Esophagus muscularis mucosa (tissue), 4 donors: ENCODE measurements at regions not wholly inside any gene's neighbourhood (a gene's known extent, or its start where the extent isn't known, plus 50 kb on each side); places are given as distances from the start of the nearest gene placed in this dataset.

ENCODE experiments used
- DNase-seq: peaks from one replicate; pipeline ENCODE4 v3.0.0-alpha.2; 2017; ENCODE audit errors: extremely low spot score
- H3K27ac ChIP-seq, 4 donors: fragments of 200-600 bp; sonication (generic); replicated peaks in 1 of 4; 1 replicate in 3 of 4; 2 replicates in 1 of 4; pipeline ENCODE4 v1.5.1; 2016 to 2019; ENCODE audit warnings: mild to moderate bottlenecking in 1 of 4
- H3K27me3 ChIP-seq, 4 donors: fragments of 200-600 bp; sonication (generic); one replicate each; pipeline versions ENCODE4 v1.5.1 to v1.6.0; 2016 to 2019
- H3K36me3 ChIP-seq, 4 donors: fragments of 200-600 bp; sonication (generic); one replicate each; pipeline ENCODE4 v1.5.1; 2016 to 2019
- H3K4me1 ChIP-seq, 4 donors: fragments of 200-600 bp; sonication (generic); one replicate each; pipeline ENCODE4 v1.5.1; 2016 to 2019
- H3K4me3 ChIP-seq, 4 donors: fragments of 200-600 bp; sonication (generic); 1 replicate in 2 of 4; 2 replicates in 2 of 4; pipeline ENCODE4 v1.5.1; 2016 to 2019; ENCODE audit warnings: mild to moderate bottlenecking in 4 of 4, moderate library complexity in 1 of 4
- H3K9me3 ChIP-seq, 4 donors: fragments of 200-600 bp; sonication (generic); 1 replicate in 3 of 4; 2 replicates in 1 of 4; pipeline ENCODE4 v1.5.1; 2016 to 2019
- EP300 ChIP-seq: sonication (generic); formaldehyde crosslinking; IDR thresholded peaks from one replicate; pipeline ENCODE4 v1.6.1; 2017; ENCODE audit warnings: antibody characterized with exemption
- POLR2A ChIP-seq: fragments of 450-650 bp; IDR thresholded peaks from one replicate; pipeline ENCODE4 v1.6.1; 2017; ENCODE audit warnings: antibody characterized with exemption, moderate library complexity, mild to moderate bottlenecking, low read depth
- POLR2AphosphoS5 ChIP-seq, 2 donors: sonication (generic); formaldehyde crosslinking; IDR thresholded peaks; one replicate each; pipeline ENCODE4 v1.6.1; 2017; ENCODE audit warnings: antibody characterized with exemption in 2 of 2
- WGBS: methylation state at CpG from one replicate; pipeline ENCODE4 v1.1.5; 2018; 5-methylcytosine and 5-hydroxymethylcytosine counted together
- intact Hi-C: fragments of 100-400 bp; cut with DNase I; formaldehyde crosslinking; loops from one replicate; pipeline ENCODE4 v1.15.1; 2023
- TF ChIP-seq, protein P1 (sequence below), 3 experiments: fragments of 200-600 bp in 2 of 3; fragments of 450-650 bp in 1 of 3; sonication (generic) in 2 of 3; IDR thresholded peaks; one replicate each; pipeline ENCODE4 v1.5.1; 2017 to 2019; ENCODE audit warnings: antibody characterized with exemption in 3 of 3, mild to moderate bottlenecking in 2 of 3, moderate library complexity in 1 of 3

DNA sequence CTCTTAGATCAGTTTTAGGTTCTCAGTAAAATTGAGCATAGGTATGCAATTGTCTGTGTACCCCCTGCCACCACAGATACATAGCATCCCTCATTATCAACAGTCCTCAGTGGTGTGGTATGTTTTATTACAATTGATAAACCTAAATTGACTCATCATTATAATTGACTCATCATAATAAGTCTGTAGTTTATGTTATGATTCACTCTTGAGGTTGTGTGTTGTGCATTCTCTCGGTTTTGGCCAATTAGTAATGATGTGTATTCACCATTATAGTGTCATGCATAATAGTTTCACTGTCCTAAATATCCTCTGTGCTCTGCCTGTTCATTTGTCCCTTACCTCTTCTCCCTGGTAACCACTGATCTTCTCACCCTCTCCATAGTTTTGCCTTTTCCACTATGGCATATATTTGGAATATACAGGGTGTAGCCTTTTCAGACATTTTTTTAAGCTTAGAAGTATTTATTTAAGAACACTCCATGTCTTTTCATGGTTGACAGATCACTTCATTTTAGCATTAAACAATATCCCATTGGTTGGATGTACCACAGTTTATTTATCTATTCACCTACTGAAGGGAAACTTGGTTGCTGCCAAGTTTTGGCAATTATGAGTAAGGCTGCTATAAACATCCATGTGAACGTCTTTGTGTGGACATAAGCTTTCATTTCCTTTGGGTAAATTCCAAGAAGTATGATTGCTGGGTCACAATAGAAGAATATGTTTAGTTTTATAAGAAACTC lies 1620.6 kb upstream of the MIR17HG start:
- Histone ChIP-seq H3K9me3 (no peaks in the 10 kb centered on the region), H3K4me1 (no peaks in the 10 kb centered on the region), H3K4me3 (no peak overlapping the region), H3K36me3 (no peaks in the 10 kb centered on the region), H3K27me3 (no peaks in the 10 kb centered on the region), H3K27ac (no peak overlapping the region)
- WGBS = 38% methylated on average over 2 of the region's 2 CpGs
- TF ChIP-seq EP300 (no peak), POLR2A (no peak), POLR2AphosphoS5 (IDR thresholded peaks at IDR 0.05) (no peak)
- TF ChIP-seq, protein P1, sequence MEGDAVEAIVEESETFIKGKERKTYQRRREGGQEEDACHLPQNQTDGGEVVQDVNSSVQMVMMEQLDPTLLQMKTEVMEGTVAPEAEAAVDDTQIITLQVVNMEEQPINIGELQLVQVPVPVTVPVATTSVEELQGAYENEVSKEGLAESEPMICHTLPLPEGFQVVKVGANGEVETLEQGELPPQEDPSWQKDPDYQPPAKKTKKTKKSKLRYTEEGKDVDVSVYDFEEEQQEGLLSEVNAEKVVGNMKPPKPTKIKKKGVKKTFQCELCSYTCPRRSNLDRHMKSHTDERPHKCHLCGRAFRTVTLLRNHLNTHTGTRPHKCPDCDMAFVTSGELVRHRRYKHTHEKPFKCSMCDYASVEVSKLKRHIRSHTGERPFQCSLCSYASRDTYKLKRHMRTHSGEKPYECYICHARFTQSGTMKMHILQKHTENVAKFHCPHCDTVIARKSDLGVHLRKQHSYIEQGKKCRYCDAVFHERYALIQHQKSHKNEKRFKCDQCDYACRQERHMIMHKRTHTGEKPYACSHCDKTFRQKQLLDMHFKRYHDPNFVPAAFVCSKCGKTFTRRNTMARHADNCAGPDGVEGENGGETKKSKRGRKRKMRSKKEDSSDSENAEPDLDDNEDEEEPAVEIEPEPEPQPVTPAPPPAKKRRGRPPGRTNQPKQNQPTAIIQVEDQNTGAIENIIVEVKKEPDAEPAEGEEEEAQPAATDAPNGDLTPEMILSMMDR (IDR thresholded peaks at IDR 0.05) = no peak
- intact Hi-C loops = no loop called here
- no peak for DNase-seq

DNA sequence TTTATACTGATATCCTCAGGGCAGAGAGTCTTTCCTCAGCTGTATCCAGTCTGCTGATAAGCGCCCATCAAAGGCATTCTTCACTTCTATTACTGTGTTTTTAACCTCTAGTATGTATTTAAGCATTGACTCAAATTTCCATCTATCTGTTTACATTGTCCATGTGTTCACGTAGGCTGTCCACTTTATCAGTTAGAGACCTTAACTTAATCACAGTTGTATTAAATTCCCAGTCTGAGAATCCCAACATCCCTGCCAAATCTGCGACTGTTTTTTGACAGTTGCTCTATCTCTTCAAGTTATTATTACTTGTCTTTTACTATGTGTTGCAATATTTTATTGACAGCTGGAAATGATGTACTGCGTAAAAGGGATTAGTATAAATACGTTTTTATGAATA lies 1613.7 kb upstream of the MIR17HG start:
- Histone ChIP-seq H3K27ac (no peak overlapping the region), H3K27me3 (no peaks in the 10 kb centered on the region), H3K4me3 (no peak overlapping the region), H3K4me1 (no peaks in the 10 kb centered on the region), H3K9me3 (no peaks in the 10 kb centered on the region), H3K36me3 (no peaks in the 10 kb centered on the region)
- 64% methylated on average over 5 of the region's 5 CpGs for WGBS
- intact Hi-C loops = no loop called here
- TF ChIP-seq, protein P1 (IDR thresholded peaks at IDR 0.05) = no peak
- TF ChIP-seq POLR2AphosphoS5 (IDR thresholded peaks at IDR 0.05) (no peak), POLR2A (no peak), EP300 (no peak)
- no peak for DNase-seq

DNA sequence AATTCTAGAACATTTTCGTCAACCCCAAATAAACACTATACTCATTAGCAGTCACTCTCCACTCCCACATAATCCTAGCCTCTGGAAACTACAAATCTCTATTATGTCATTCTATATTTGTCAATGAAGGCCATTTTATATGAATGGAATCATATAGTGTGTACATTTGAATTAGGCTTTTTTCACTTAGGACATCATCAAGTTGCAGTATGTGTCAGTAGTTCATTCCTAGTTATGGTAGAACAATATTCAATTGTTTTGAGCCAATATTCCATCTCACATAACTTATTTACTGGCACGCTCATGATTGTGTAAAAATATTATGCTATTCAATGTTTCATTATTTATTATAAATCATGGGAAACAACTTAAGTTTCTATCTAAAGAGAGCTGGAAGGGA lies 1610.4 kb upstream of the MIR17HG start:
- no peaks in the 10 kb centered on the region for H3K36me3 ChIP-seq
- no peak for TF ChIP-seq EP300
- no peak for TF ChIP-seq POLR2AphosphoS5 (IDR thresholded peaks at IDR 0.05)
- no peak for TF ChIP-seq POLR2A
- TF ChIP-seq, protein P1 (IDR thresholded peaks at IDR 0.05) = no peak
- no peak overlapping the region for H3K27ac ChIP-seq
- WGBS = 82% methylated on average over 2 of the region's 2 CpGs
- no peak for DNase-seq
- intact Hi-C loops = no loop called here
- H3K9me3 ChIP-seq = no peaks in the 10 kb centered on the region
- no peaks in the 10 kb centered on the region for H3K4me1 ChIP-seq
- no peak overlapping the region for H3K4me3 ChIP-seq
- H3K27me3 ChIP-seq = no peaks in the 10 kb centered on the region

DNA sequence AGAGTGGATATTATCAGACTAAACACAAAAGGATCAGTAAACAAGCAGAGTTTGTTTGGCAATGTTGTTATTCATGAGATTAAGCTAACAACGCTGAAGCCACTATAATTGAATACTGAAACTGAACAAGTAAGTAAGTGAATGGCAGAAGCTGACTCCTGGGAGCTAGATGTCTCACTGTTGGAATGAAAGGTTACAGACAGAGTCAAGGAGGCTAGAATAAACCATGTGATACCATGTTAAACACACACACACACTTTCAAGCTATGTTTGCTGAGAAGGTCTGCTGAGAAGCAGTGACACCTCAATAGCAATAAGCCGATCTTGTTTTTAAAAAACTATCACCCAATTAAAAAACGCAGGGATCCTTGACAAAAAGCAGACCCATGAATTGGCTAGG lies 1609.4 kb upstream of the MIR17HG start:
- Histone ChIP-seq H3K36me3 (no peaks in the 10 kb centered on the region), H3K27me3 (no peaks in the 10 kb centered on the region), H3K4me3 (no peak overlapping the region), H3K4me1 (no peaks in the 10 kb centered on the region), H3K27ac (no peak overlapping the region), H3K9me3 (no peaks in the 10 kb centered on the region)
- WGBS = 75% methylated on average over 3 of the region's 3 CpGs
- TF ChIP-seq, protein P1 (IDR thresholded peaks at IDR 0.05) = no peak
- TF ChIP-seq POLR2AphosphoS5 (IDR thresholded peaks at IDR 0.05) = no peak
- TF ChIP-seq EP300 = no peak
- no peak for TF ChIP-seq POLR2A
- intact Hi-C loops = no loop called here
- no peak for DNase-seq
